ENCODE measurements at regions not wholly inside any gene's neighbourhood (a gene's known extent, or its start where the extent isn't known, plus 50 kb on each side); places are given as distances from the start of the nearest gene placed in this dataset.
"Not testable (repeated sequence)": the region's sequence is repeated elsewhere in the genome, so short reads cannot be mapped to it uniquely, and the experiment has no call there.

GRCh38 chr17:72462814-72463213 lies 342.0 kb downstream of the SOX9 start (continued):
- TF ChIP-seq CTCF (conservative IDR thresholded peaks at IDR 0.05; ENCODE audit: low read depth in 2 of 2) (no peak), JUNB (IDR thresholded peaks at IDR 0.05; ENCODE audit: unreplicated experiment) (no peak), ZNF331 (CRISPR knock-in tag; IDR thresholded peaks at IDR 0.05; ENCODE audit: low read depth) (no peak), CREB1 (CRISPR knock-in tag; IDR thresholded peaks at IDR 0.05; ENCODE audit: low read depth) (no peak), ETS1 (IDR thresholded peaks at IDR 0.05) (no peak)

- TF ChIP-seq JUNB (IDR thresholded peaks at IDR 0.05; ENCODE audit: unreplicated experiment) (no peak), ZNF331 (CRISPR knock-in tag; IDR thresholded peaks at IDR 0.05; ENCODE audit: low read depth) (no peak)
Measured at GRCh38 chr17:72463287-72464102, 342.7 kb downstream of the SOX9 start.

GRCh38 chr17:72464221-72464620 lies 343.4 kb downstream of the SOX9 start:
- not testable (repeated sequence) for H3K79me2 ChIP-seq (replicated peaks; ENCODE audit: insufficient read depth); H3K27me3 Mint-ChIP-seq (ENCODE audit: insufficient read depth, low read depth, poor library complexity); H3K36me3 ChIP-seq (ENCODE audit: insufficient read depth); H4K20me1 ChIP-seq (replicated peaks; ENCODE audit: insufficient read depth); H3K27ac Mint-ChIP-seq; H3K27ac ChIP-seq (ENCODE audit: low read depth); H3K4me3 ChIP-seq; DNase-seq (ENCODE audit: low spot score); H3K27me3 ChIP-seq (ENCODE audit: insufficient read depth); ATAC-seq; H3K9me2 ChIP-seq (ENCODE audit: insufficient read depth); H3K4me2 ChIP-seq; H3F3A ChIP-seq (replicated peaks; ENCODE audit: low read depth); H2AFZ ChIP-seq; H3K4me3 Mint-ChIP-seq
- H3K36me3 Mint-ChIP-seq (ENCODE audit: low read depth): peaks cover 15% of the 10 kb centered on the region; the same call in 1 of the 3 replicates
- peaks cover 20% of the 10 kb centered on the region; the same call in 2 of the 3 replicates for H3K9me3 Mint-ChIP-seq
- peaks cover 26% of the 10 kb centered on the region for H3K4me1 ChIP-seq (ENCODE audit: insufficient read depth)
- peaks cover 10% of the 10 kb centered on the region for H3K4me1 Mint-ChIP-seq

More at GRCh38 chr17:72463287-72464102, 342.7 kb downstream of the SOX9 start:
- Histone ChIP-seq H2AFZ (no peak overlapping the region), H3K27me3 (ENCODE audit: insufficient read depth) (no peaks in the 10 kb centered on the region), H3K4me1 (ENCODE audit: insufficient read depth) (peaks cover 24% of the 10 kb centered on the region), H3K36me3 (ENCODE audit: insufficient read depth) (no peaks in the 10 kb centered on the region), H3K27ac (ENCODE audit: low read depth) (no peak overlapping the region), H3K4me3 (no peak overlapping the region), H4K20me1 (replicated peaks; ENCODE audit: insufficient read depth) (no peaks in the 10 kb centered on the region), H3K4me2 (no peak overlapping the region), H3F3A (replicated peaks; ENCODE audit: low read depth) (no peaks in the 10 kb centered on the region), H3K79me2 (replicated peaks; ENCODE audit: insufficient read depth) (no peaks in the 10 kb centered on the region), H3K9me2 (ENCODE audit: insufficient read depth) (no peaks in the 10 kb centered on the region)
- H3K9me3 Mint-ChIP-seq: peaks cover 20% of the 10 kb centered on the region; the same call in 2 of the 3 replicates
- H3K27ac Mint-ChIP-seq: no peak overlapping the region
- H3K27me3 Mint-ChIP-seq (ENCODE audit: insufficient read depth, low read depth, poor library complexity): peaks cover 6% of the 10 kb centered on the region
- peaks cover 10% of the 10 kb centered on the region for H3K4me1 Mint-ChIP-seq
- DNase-seq (ENCODE audit: low spot score) (no peak), ATAC-seq (no peak)
- H3K4me3 Mint-ChIP-seq: no peak overlapping the region
- H3K36me3 Mint-ChIP-seq (ENCODE audit: low read depth): peaks cover 15% of the 10 kb centered on the region; the same call in 1 of the 3 replicates

Measured in GM23338 (cell line).